GM23338 (cell line): ENCODE measurements at regions not wholly inside any gene's neighbourhood (a gene's known extent, or its start where the extent isn't known, plus 50 kb on each side); places are given as distances from the start of the nearest gene placed in this dataset.

Source experiments
- ATAC-seq: fragments of 200-7000 bp; cut with Tn5 transposase; 3 replicates; pipeline ENCODE4 v1.9.1; 2020
- DNase-seq: peaks from one replicate; pipeline ENCODE4 v3.0.0-alpha.2; 2015; ENCODE audit warnings: low spot score
- H2AFZ ChIP-seq: fragments of 200-600 bp; sonication (generic); 2 replicates; pipeline ENCODE4 v1.8.0; 2016; ENCODE audit warnings: antibody characterized with exemption, mild to moderate bottlenecking, moderate library complexity
- H3F3A ChIP-seq: fragments of 200-600 bp; sonication (generic); replicated peaks from 2 replicates; pipeline ENCODE4 v1.8.0; 2017; ENCODE audit warnings: antibody characterized with exemption, mixed run types, low read depth
- H3K27ac ChIP-seq: fragments of 200-600 bp; sonication (generic); 2 replicates; pipeline ENCODE4 v1.6.1; 2016; ENCODE audit warnings: low read depth
- H3K27me3 ChIP-seq: fragments of 200-600 bp; sonication (generic); 2 replicates; pipeline ENCODE4 v1.8.0; 2016; ENCODE audit warnings: mild to moderate bottlenecking, mixed run types, moderate library complexity; ENCODE audit not compliant: insufficient read depth
- H3K36me3 ChIP-seq: fragments of 200-600 bp; sonication (generic); 2 replicates; pipeline ENCODE4 v1.8.0; 2016; ENCODE audit warnings: mild to moderate bottlenecking; ENCODE audit not compliant: insufficient read depth
- H3K4me1 ChIP-seq: fragments of 200-600 bp; sonication (generic); 2 replicates; pipeline ENCODE4 v1.8.0; 2016; ENCODE audit warnings: mild to moderate bottlenecking, moderate library complexity; ENCODE audit not compliant: insufficient read depth
- H3K4me2 ChIP-seq: fragments of 200-600 bp; sonication (generic); 2 replicates; pipeline ENCODE4 v1.7.1; 2017; ENCODE audit warnings: mixed run types
- H3K4me3 ChIP-seq: fragments of 200-600 bp; sonication (generic); 2 replicates; pipeline ENCODE4 v1.6.1; 2016; ENCODE audit warnings: mixed run types
- H3K79me2 ChIP-seq: fragments of 200-600 bp; sonication (generic); replicated peaks from 2 replicates; pipeline ENCODE4 v1.8.0; 2017; ENCODE audit warnings: mild to moderate bottlenecking; ENCODE audit not compliant: insufficient read depth
- H3K9me2 ChIP-seq: fragments of 200-600 bp; sonication (generic); 2 replicates; pipeline ENCODE4 v1.8.0; 2017; ENCODE audit not compliant: insufficient read depth
- H4K20me1 ChIP-seq: fragments of 200-600 bp; sonication (generic); replicated peaks from 2 replicates; pipeline ENCODE4 v1.8.0; 2017; ENCODE audit warnings: mild to moderate bottlenecking; ENCODE audit not compliant: insufficient read depth
- H3K27ac Mint-ChIP-seq: 2 replicates; pipeline ENCODE4 v1.8.0; 2020; ENCODE audit warnings: inconsistent platforms, mild to moderate bottlenecking, moderate library complexity, mixed read lengths
- H3K27me3 Mint-ChIP-seq: 3 replicates; pipeline ENCODE4 v1.8.0; 2022; ENCODE audit warnings: low read depth, mild to moderate bottlenecking, moderate library complexity, mixed read lengths, inconsistent platforms; ENCODE audit not compliant: insufficient read depth, poor library complexity
- H3K36me3 Mint-ChIP-seq: 3 replicates; pipeline ENCODE4 v1.8.0; 2021; ENCODE audit warnings: low read depth, mild to moderate bottlenecking, inconsistent platforms, moderate library complexity, mixed read lengths
- H3K4me1 Mint-ChIP-seq: 3 replicates; pipeline ENCODE4 v1.8.0; 2020; ENCODE audit warnings: mild to moderate bottlenecking, inconsistent platforms, mixed read lengths
- H3K4me3 Mint-ChIP-seq: 3 replicates; pipeline ENCODE4 v1.8.0; 2021; ENCODE audit warnings: moderate library complexity, mild to moderate bottlenecking, inconsistent platforms, mixed read lengths
- H3K9me3 Mint-ChIP-seq: 3 replicates; pipeline ENCODE4 v1.8.0; 2020; ENCODE audit warnings: moderate library complexity, mild to moderate bottlenecking, inconsistent platforms, mixed read lengths
- CREB1 ChIP-seq: fragments of 250-450 bp; sonication (Bioruptor Pico); IDR thresholded peaks from 2 replicates; pipeline ENCODE4 v1.5.0; 2020; ENCODE audit warnings: low read depth, mild to moderate bottlenecking, moderate library complexity
- CTCF ChIP-seq, 2 experiments: fragments of 200-600 bp in 1 of 2; sonication (generic) in 1 of 2; conservative IDR thresholded peaks; 2 replicates each; pipeline versions ENCODE4 v1.5.1 to v1.6.1; 2016 to 2017; ENCODE audit warnings: antibody characterized with exemption in 2 of 2, low read depth in 2 of 2, mild to moderate bottlenecking in 2 of 2, moderate library complexity in 1 of 2
- ETS1 ChIP-seq: IDR thresholded peaks from 2 replicates; pipeline ENCODE4 v1.6.1; 2016; ENCODE audit warnings: antibody characterized with exemption
- EZH2 ChIP-seq: fragments of 200-600 bp; sonication (generic); IDR thresholded peaks from one replicate; pipeline ENCODE4 v1.8.0; 2017; ENCODE audit warnings: antibody characterized with exemption, mild to moderate bottlenecking, low read depth; ENCODE audit not compliant: unreplicated experiment
- EZH2phosphoT487 ChIP-seq: fragments of 200-600 bp; sonication (generic); IDR thresholded peaks from one replicate; pipeline ENCODE4 v1.8.1; 2018; ENCODE audit warnings: antibody characterized with exemption; ENCODE audit not compliant: unreplicated experiment
- JUNB ChIP-seq: IDR thresholded peaks from one replicate; pipeline ENCODE4 v1.6.1; 2016; ENCODE audit warnings: antibody characterized with exemption; ENCODE audit not compliant: unreplicated experiment
- NANOG ChIP-seq: IDR thresholded peaks from 2 replicates; pipeline ENCODE4 v1.6.1; 2016; ENCODE audit warnings: antibody characterized with exemption, borderline replicate concordance
- POLR2AphosphoS5 ChIP-seq: IDR thresholded peaks from 2 replicates; pipeline ENCODE4 v1.6.1; 2016; ENCODE audit warnings: antibody characterized with exemption, low read depth
- REST ChIP-seq: IDR thresholded peaks from one replicate; pipeline ENCODE4 v1.6.1; 2018; ENCODE audit warnings: antibody characterized with exemption; ENCODE audit not compliant: unreplicated experiment
- STAT1 ChIP-seq: IDR thresholded peaks from one replicate; pipeline ENCODE4 v1.6.1; 2016; ENCODE audit warnings: antibody characterized with exemption; ENCODE audit not compliant: unreplicated experiment
- ZNF114 ChIP-seq: fragments of 250-450 bp; sonication (Bioruptor Pico); IDR thresholded peaks from 2 replicates; pipeline ENCODE4 v1.5.0; 2020; ENCODE audit warnings: mild to moderate bottlenecking, moderate library complexity
- ZNF462 ChIP-seq: fragments of 250-450 bp; sonication (Bioruptor Pico); IDR thresholded peaks from 2 replicates; pipeline ENCODE4 v1.5.0; 2020; ENCODE audit warnings: mild to moderate bottlenecking, moderate library complexity

GRCh38 chr16:62585041-62585545 is 548.9 kb upstream of the CDH8 start (continued):
- TF ChIP-seq REST (no peak), CREB1 (CRISPR knock-in tag) (no peak), EZH2phosphoT487 (no peak), ZNF114 (CRISPR knock-in tag) (no peak), EZH2 (no peak), STAT1 (no peak), POLR2AphosphoS5 (no peak), ETS1 (no peak), JUNB (no peak)

- ATAC-seq (no peak), DNase-seq (no peak)
- Mint-ChIP-seq H3K9me3 (peaks cover 23% of the 10 kb centered on the region), H3K4me1 (peaks cover 6% of the 10 kb centered on the region; the same call in 2 of the 3 replicates), H3K27me3 (no peaks in the 10 kb centered on the region), H3K4me3 (no peak overlapping the region), H3K27ac (no peak overlapping the region), H3K36me3 (peaks cover 12% of the 10 kb centered on the region)
- no peaks in the 10 kb centered on the region for H3K4me1 ChIP-seq
- H3K27ac ChIP-seq = no peak overlapping the region
- H3K4me3 ChIP-seq = no peak overlapping the region
- H4K20me1 ChIP-seq = no peaks in the 10 kb centered on the region
- H3F3A ChIP-seq = no peaks in the 10 kb centered on the region
- no peaks in the 10 kb centered on the region for H3K27me3 ChIP-seq
- H3K4me2 ChIP-seq = no peak overlapping the region
- no peaks in the 10 kb centered on the region for H3K9me2 ChIP-seq
- H3K36me3 ChIP-seq = 0 out of 2 replicates have a peak, but pooled peaks cover 3% of the 10 kb centered on the region
- no peaks in the 10 kb centered on the region for H3K79me2 ChIP-seq
- H2AFZ ChIP-seq = no peak overlapping the region
- TF ChIP-seq JUNB (no peak), NANOG (no peak), ETS1 (no peak), ZNF114 (CRISPR knock-in tag) (no peak), CTCF (conservative IDR thresholded peaks at IDR 0.05; ENCODE audit: low read depth in 2 of 2) (no peak), EZH2phosphoT487 (no peak), ZNF462 (CRISPR knock-in tag) (no peak)
Measured at GRCh38 chr16:62583414-62583813, 547.2 kb upstream of the CDH8 start.
